NCI-H2029 treated with DMSO at 0.1 percent for 48 hours (cell line): ENCODE measurements at regions not wholly inside any gene's neighbourhood (a gene's known extent, or its start where the extent isn't known, plus 50 kb on each side); places are given as distances from the start of the nearest gene placed in this dataset.
A peak's percentile ranks its signal among the peaks of the same experiment; 100 is the strongest.
"Not testable (repeated sequence)": the region's sequence is repeated elsewhere in the genome, so short reads cannot be mapped to it uniquely, and the experiment has no call there.

Source experiments
- DNase-seq: peaks from one replicate; lab custom pipeline; 2025; lab: John Stamatoyannopoulos, UW

DNA sequence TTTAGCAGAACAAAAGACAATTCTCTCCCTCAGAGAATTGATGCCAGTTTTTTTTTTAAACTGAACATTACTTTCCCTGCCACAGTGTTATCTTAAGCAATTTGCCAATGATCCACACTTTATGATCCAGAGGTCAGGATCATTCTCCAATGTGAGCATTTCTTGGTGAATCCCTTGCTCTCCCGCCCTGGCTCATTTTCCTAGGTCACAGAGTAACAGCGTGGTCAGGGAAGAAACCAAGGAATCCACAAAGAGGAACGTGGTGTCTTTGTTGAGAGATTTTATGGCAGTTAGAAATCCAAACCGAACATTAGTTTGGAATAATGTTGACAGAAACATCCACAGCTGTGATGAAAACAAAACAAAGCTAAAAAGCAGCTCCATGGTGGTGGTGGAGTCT is 250.3 kb downstream of the TTC32 start:
- DNase-seq, result no peak

DNA sequence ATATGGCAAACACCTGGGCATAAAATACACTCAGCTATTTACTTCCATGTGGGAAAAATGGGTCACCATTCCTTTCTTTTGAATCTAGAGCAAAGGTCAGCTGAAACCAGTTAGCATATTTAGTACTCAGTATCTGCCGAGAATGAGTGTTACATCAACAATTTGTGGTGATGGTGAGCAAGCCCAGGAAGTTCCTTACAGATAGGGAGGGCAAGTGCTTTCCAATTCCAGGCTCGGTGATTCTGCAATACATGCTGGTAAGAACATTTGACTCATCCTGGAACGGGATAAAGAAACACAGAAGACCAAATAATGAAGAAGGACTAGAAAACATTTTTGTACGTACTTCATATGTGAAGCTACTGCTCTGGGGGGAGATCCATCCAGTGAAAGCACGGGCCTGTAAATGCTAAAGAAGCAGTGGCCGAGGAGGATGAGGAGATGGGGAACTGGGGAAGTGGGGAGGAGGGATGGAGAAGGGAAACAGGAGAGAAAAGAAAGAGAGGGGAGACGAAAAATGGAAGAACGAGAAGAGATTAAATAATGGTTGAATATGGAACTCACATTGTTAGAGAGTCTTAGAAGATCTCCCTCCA is 251.9 kb downstream of the TTC32 start:
- DNase-seq, result no peak

DNA sequence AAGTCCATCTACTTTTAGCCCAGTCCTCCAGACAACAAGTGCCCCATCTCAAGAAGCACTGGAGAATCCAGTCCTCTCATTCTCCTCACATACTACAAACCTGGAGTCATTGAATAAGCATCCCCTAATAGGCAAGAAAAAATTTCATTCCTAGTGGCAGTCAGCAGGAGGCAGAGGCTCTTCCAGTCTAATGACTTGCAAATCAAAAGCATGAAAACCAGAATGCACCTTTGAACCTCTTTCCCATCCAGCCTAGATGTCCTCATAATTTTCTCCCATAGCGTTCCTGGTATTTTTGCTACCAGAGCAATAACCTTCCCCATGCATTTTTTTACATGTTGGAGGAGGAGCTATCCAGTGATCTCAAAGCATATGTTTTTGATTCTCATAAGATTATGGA is 252.6 kb downstream of the TTC32 start:
- DNase-seq, result no peak

DNA sequence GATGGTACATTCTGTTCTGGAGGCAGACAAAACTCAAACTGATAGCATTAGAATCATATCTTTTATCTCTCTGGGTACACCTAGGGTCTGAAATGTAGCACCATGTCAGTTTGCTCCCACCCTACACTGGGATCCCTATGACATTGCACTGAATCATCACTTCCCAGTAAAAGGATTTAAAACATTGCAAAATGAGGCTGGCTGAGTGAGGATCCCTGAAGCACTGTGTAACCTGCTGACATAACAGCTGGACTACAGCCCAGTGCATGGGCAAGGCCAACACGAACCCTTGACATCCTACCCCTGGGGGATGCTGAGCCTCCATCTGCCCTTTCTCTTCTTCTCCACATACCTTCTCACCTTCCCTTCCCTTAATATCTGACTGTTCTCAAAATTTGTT is 253.2 kb downstream of the TTC32 start:
- no peak for DNase-seq

DNA sequence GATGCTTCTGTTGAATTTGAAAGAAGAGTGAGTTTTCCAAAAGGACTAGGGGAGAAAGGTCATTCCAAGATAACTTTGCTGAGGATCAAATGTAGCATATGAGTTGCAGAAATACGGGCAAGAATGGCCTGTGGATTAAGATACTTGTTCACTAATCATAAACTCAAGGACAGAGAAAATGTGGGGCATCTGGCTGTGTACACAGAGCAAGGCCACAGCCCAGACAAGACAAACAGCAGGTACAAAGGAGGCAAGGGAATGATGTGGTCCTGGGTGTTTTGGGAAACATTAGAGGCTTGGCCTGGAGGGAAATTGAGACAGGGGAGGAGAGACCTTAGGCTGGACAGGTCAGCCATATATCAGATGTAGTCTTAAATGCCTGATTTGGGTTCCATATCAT is 254.8 kb downstream of the TTC32 start:
- no peak for DNase-seq

- no peak for DNase-seq
Observed at GRCh38 chr2:19644763-19645162, 257.0 kb downstream of the TTC32 start.

DNA sequence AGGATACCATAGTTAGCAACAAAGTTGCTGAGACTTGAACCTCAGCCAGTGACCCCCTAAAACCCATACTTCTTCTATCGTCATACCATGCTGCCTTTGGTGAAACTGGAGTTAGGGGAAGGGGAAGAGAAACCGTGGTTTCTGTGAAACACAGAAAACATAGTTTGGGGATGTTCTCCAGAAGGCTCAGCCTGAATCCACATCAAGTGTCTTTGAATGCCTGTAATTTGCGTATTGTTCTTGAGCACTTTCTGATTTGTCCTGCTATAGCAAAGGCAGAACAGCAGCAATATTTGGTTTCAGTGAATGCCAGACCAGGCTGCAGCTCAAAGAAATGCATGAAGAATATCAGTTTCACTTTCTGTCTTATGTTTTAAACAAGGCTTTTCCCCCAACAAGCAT is 258.7 kb downstream of the TTC32 start:
- DNase-seq, result no peak

- DNase-seq, result no peak
Observed at GRCh38 chr2:19642501-19642900, 259.3 kb downstream of the TTC32 start.

DNA sequence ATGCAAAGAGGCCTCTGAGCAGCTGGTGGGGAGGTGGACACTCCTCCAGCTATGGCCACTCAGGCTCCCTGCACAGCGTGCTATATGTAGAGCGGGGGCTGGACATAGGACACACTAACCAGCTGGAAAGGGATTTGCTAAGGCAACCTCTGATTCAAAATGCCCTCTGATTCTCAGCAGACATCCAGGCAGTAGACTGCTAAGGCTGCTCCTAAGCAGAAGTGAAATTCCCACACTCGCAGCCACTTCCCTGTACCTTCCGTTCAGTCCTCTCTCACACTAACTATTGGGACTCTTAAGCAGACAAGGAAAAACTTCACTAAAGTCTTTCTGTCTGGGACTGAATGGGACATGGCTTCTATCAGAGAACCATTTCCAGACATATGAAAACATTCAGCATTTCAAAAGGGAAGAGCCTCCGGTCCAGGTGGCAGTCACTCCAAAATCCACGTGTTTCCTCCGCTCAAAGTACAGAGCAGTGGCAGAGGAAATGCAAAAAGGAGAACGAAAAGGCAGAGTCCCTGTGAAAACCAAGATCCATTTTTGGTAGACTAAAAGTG is 265.8 kb downstream of the TTC32 start:
- DNase-seq, result no peak

DNA sequence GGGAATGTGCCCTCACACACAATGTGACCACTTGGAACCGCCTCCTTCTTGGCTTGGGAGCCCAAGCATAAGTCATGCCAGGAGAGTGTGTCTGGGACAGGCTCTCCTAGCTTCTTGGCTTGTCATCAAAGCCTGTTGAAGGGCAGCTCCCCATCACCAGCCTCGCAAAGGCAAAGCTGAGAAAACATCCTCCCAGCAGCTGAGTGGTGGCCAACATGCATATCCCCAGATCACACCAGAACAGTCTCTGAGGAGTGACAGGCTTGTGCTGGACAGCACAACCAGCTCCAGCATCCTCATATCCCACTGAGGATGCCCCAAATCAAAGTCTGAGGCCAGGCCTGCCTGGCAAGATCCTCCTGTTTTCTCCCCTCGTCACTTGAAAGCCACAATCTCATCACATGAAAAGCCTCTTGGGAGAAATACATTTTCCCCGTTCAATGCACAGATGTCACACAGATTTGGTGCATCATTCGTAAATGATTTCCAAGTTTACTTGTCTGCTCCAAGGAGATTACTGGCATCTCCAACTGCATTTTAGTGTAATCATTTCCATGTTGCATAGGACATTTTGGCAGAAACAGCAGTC is 269.3 kb downstream of the TTC32 start:
- no peak for DNase-seq

DNA sequence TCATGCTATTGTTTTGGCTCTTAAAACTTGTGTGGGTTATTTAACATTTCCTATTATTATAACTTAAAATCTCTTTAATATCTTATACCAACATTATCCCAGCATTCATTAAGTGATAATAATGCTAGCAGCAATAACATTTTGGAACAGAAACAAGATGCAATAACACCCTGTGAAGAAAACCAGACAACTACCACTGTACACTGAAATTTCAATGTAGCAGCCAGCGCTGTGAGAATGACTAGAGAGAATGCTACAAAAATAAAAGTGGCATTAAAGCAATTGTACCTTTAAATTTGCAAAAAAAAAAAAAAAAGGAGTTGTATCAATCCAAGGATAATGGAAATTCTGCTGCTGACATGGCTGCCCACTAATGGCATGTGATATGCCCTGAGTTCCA is 269.9 kb downstream of the TTC32 start:
- DNase-seq, result no peak

DNA sequence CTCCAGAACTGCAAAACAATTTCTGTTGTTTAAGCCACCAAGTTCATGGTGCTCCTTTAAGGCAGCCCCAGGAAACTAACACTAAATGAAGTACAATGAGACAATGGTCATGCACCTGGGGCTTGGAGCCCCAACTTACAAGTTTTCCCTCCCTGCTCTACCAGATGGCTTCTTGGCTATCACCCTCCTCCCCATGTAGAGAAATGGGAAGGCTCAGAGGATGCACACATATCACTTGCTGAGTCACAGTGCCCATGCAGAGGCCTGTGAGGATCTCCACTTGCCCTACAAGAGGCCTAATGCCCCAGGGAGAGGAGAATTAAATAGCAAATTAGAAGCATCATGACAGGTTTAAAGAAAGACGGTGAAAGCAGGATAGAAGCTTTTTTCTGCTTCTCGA is 270.9 kb downstream of the TTC32 start:
- no peak for DNase-seq

DNA sequence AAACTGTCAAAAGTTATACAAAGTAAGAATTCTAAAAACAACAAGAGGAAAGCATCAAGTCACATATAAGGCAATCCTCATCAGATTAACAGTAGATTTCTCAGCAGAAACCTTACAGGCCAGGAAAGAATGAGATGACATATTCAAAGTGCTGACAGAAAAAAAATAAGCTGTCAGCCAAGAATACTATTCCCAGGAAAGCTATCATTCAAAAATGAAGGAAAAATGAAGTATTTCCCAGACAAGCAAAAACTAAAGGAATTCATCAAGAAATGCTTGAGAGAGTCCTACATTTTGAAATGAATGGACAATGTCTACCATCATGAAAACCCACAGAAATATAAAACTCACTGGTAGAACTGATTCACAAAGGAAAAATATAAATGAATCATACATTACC is 268.9 kb upstream of the OSR1 start:
- DNase-seq, result no peak

- peak; percentile 1 for DNase-seq
Observed at GRCh38 chr2:19623488-19623887, 265.1 kb upstream of the OSR1 start.

DNA sequence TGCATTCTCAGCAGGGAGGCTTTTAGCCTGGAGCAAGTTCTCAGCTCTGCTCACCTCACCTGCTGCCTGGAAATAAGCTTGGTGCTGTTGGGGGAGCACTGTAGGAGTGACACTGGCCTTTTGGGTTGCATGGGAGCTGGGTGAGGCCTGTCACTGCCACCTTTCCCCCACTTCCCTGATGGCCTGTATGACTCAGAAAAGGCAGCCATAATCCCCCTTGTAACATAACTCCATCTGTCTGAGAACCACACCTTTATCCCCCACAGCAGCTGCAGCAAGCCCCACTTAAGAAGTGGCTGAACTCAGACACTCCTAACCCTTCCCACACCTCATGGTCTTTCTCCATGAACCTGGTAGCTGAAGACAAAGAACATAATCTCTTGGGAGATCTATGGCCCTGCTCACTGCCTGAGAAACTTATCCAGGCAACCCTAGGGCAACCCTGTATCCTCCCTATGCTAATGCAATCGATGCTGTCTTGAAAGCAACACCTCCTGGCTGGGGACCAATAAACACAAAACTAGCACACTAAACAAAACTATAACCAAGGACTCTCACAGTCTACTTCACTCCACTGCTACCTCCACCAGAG is 258.9 kb upstream of the OSR1 start:
- DNase-seq, result no peak

GRCh38 chr2:19615402-19615801 is 257.0 kb upstream of the OSR1 start:
- DNase-seq, result not testable (repeated sequence)

- no peak for DNase-seq
Observed at GRCh38 chr2:19614066-19614465, 255.6 kb upstream of the OSR1 start.

GRCh38 chr2:19611491-19612332 is 253.3 kb upstream of the OSR1 start:
- DNase-seq, result no peak

DNA sequence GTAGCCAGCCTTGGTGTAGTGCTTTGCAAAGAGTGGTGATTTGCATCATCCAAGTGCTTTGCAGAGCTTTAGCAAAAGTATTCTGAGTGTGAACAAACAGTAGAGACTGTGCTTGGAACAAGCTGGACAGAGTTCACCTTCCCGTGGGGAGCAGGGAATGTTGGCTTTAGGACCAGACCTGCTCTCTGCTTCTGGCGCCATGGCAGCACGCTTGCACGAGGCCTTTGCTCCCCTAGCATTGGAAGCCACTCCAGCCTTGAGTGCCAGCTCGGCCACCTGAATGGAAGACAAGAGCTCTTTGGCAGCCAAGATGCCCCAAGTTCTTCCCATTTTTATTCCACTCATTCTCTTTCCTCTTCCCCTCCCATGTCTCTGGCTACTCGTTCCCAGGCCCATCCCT is 250.8 kb upstream of the OSR1 start:
- DNase-seq, result no peak

DNA sequence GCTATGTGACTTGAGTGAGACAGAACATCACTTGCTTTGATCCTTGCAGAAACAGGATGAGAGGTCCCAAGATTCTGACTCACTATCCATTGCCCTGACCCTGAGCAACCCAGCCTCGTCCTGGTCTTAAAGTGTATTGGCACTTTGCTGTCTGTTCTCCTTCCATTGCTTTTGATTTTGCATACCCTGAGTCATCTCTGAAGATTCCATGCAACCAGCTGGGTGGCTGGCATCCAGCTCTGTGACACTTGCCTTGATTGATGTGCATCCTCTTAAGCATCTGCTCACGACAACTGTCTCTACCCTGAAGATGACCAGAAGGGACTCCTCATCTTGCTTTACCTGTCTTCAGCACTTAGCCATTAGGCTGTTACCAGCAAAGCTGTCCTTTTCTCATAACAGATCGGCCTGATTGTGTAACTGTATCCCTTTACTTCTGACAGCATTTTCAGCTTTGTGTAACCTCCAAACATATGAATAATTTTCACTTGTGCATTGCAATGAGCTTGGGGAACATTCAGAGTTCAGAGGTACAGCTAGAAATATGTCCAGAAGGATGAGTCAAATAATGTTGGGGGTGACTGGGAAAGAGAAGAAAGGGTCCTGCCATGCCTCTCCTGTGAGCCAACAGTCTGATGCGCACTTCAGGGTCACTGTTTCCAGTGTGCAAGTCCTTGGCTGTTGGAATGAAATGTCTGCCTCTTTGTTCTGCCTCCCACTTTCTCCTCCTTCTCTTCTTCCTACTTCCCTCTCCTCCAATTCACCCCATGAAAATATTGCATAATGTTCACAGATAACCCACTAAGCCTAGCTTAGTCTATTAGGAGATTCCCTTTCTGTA is 249.7 kb upstream of the OSR1 start:
- DNase-seq, result no peak

- DNase-seq, result no peak
Observed at GRCh38 chr2:19607400-19607799, 249.0 kb upstream of the OSR1 start.

GRCh38 chr2:19600982-19601381 is 242.6 kb upstream of the OSR1 start:
- no peak for DNase-seq
